ENCODE measurements at regions not wholly inside any gene's neighbourhood (a gene's known extent, or its start where the extent isn't known, plus 50 kb on each side); places are given as distances from the start of the nearest gene placed in this dataset.

DNA sequence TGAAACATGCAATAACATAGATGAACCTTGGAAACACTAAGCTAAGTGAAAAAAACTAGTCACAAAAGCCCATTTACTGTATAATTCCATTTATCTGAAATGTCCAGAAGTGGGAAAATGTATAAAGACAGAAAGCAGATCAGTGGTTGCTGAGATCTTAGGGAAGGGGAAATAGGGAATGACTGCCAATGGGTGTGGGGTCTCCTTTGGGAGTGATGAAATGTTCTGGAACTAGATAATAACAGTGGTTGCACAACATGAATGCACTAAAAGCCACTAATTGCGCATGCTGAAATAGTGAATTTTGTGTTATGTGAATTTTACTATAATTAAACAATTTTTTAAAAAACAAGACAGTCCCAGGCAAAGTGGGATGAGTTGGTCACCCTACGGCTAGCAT lies 472.8 kb downstream of the CCDC171 start:
- DNase-seq: no peak

DNA sequence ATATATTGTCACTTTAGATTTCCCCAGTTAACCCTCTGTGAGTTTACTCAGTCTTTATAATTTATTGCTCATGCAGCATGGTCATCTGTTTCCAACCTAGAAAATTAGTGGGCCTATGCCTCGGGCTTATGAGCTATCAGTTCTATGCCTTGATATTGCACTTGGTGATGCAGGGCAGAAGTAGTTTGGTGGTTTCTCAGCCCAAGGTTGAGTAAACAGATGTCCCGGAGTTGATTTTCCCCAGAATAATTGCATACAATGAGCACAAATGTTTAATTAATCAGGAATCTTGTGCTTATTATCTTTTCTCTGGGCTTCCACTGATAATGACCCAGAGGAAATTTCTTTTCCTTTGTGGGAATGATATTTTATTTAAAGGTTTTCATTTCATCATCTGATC lies 474.0 kb downstream of the CCDC171 start:
- no peak for DNase-seq

DNA sequence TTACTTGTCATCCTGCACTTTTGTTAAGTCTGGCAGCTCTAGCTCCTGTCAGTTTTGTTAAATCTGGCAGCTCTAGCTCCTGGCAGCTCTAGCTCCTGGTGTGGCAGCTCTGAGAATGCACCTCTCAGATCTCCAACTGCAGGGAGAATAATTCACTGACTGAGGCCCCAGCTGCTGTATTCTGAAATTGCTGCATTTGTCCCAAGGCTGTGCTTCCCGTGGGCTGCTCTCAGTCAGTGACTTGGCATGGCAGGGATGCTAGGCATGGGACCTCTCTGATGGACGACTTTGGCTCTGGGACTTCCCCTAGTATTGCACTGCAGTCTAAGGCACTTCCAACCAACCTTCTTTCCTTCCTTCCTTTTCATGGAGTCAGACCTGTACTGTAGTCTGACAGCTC lies 475.7 kb downstream of the CCDC171 start:
- no peak for DNase-seq

DNA sequence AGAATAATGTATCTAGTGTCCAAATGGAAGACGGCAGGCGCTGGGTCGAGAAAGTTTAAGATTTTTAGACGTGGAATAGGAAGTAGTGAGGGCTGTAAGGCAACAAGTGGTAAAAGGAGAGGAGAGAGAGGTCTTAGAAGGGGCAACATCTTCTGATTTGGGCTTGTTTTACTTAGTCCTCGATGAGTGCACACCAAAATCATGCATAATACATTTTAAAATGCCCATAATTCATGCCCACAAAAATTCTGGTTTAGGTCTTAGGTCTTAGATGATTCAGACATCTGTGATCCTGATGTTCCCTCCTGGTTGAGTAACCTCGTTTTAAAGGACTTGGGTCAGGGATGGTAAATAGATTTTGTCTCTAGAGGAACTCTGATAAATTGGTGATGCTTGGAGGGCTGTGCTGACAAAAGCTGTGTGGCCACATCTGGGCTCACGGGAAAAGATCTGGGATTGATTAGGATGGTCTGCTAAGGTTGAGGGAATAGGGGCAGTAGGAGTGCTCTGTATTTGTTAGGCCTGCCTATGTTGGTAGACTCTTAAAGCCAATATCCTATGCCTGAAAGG lies 476.3 kb downstream of the CCDC171 start:
- no peak for DNase-seq

DNA sequence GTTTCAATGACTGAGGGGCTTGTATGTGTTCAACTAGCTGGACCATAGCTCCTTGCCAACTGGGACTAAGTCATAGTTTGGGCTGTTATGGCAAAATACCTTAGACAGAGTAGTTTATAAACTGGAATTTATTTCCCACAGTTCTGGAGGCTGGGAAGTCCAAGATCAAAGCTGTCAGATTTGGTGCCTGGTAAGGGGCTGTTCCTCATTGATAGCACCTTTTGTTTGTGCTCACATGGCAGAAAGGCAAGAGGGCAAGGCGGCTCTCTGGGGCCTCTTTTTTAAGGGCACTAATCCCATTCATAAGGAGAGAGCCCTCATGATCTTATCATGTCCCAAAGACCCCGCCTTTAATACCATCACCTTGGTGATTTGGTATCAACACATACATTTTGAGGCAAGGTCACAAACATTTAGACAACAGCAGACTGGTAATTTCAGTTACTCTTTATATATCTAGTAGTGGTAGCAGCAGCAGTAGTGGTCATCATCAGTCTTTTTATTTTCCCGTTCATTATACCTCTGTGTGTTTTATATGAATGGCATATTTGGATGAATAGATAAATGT lies 477.0 kb downstream of the CCDC171 start:
- no peak for DNase-seq

DNA sequence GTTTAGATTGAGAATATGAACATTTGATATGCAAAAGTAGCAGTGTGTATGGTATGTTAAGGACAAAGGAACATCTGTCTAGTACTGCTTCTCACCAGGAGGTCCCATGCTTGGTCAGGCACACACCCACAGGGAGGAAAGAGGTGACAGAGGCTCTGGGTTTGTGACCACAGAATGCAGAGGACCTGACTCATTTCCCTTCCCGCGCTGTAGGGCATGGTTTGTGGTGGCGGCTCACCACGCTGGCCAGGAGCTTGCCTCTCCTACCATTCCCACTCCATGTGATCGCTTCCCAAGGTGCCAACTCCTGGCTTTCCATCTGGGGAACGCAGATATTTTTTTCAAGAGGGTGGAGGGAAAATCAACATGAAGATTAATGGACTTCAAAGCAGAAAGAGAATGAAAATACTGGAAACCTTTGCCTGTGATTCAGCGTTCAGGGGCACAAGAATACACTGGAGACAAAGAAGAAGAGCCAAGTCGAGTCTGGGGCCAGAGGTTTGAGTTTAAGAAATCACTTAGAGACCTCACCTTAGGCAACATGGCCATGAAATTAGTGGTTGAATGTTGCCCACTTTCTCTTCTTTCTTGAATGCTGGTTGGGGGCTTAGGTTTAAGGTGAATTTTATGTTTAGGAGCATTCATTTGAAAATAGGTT lies 477.8 kb downstream of the CCDC171 start:
- no peak for DNase-seq

DNA sequence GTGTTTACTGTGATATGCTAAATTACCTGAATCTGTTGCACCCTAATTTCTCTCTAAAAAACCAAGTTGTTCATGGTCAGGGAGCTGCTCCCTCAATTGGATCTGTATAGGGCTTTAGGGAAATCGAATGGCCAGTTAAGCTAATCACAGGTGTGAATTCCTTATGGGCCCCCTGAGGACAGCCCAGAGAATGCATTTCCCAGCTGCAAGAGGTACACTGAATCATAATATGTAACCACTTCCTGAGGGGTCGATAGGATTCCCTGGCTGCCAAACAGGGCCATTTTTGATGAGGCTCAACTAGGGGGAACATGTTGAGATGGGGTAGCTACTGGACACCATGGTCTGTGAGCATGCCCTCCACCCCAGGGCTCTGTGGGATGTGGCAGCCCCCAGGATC lies 478.6 kb downstream of the CCDC171 start:
- DNase-seq: no peak

DNA sequence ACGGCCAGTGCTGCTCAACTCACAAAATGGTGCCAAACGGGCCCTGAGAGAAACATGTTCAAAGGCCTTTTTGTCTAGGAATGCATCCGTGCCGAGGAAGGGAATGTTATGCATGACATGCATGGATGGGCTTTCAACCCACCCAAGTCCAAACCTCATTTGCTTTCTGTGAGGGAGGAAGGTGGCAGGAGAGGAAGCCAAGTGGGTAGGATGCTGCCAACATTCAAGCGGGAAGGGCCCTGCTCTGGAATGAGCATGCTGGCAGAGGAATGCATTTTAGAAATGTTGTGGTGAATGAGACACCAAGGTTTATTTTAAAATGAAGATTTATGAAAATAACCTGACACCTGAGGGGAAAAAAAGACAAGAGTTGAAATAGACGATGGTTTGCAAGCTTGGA lies 479.1 kb downstream of the CCDC171 start:
- no peak for DNase-seq

DNA sequence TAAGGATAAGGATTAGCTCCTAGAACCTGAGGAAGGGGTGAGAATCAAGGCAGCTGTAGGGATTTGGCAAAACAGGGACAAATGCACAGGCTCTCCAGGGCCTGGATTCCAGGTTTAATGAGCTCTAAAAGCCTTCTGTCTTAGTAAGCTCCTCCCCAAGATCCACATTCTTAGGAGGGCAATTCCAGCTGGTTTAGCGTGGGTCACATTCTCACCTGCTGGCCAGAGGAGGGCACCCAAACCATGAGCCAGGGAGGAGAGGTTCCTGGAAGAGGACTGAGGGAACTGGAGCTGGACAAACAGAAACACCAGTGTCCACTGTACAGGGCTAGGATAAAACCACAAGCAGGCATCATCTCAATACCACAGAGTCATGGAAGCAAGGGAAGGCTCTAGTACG lies 480.0 kb downstream of the CCDC171 start:
- no peak for DNase-seq

DNA sequence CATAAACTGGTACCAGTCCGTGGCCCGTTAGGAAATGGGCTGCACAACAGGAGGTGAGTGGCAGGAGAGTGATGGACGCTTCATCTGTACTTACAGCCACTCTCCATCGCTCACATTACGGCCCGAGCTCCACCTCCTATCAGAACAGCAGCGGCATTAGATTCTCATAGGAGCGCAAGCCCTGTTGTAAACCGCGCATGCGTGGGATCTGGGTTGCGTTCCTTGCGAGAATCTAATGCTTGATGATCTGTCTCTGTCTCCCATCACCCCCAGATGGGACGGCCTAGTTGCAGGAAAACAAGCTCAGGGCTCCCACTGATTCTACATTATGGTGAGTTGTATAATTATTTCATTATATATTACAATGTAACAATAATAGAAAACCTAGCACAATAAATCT lies 480.4 kb downstream of the CCDC171 start:
- no peak for DNase-seq

DNA sequence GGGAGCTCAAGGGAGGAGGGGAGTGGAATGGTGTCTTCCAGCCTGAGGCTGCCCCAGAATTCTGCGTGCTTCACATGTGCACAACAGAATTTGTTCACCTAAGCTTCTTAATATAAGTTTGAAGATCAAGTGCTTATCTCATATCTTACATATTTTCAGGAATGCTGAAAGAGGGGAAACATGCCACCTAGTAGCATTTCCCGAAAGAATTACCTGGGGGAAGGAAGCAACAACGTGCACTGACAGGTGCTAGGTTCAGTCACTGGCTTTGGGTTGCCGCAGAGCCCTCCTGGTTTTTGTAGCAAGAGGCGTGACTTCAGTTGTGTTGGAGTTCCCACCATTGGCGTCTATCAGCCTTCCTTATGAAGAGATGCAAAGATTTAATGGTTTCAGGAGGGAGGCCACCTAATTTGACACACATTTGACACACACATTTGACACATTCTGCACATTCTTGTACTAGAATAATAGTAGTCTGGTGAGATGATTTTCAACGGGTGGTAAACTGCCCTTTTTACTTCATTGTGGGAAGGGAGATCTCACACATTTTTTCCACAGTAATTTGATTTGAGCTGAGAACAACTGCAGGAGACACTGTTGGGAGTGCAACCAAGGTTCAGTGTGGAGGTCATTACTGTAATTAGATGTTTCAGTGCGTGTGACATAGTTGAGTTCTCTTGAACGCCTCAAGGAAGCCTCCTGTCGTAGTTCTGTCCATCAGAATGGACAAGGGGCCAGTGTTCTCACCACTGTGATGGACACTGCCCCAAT lies 481.3 kb downstream of the CCDC171 start:
- no peak for DNase-seq

DNA sequence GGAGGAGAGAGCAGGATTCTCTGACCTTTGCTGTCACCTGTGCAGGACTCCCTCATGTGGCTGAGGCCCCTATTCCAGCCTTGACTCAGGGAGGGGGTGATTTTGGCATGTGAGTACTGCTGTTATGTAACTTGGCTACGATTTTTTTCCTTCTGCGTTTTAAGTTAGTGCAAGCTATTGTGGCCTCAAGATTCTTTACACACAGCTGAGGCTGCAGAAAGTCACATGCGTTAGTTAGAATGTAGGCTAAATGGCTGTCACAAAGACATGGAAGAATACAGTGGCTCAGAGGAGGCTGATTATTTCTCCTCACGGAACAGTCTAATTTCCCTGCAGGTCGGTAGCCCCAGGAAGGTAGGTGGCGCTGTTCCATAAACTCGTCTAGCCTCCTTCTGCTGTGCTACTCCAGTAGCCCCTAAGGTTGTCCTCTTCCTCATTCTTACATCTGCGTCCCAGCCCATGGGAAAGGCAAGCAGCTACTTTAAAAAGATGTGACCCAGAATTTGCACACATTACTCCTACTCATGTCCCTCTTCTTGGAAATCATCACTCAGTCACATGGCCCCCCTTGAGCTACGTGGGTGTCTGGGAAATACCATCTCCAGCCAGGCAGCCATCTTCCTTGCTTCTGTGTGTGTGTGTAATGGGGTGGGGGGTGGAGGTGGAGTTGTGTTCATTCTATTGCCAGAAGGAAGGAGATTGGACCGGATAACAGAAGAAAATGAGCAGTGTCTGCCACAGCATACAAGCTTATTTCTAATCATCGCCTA lies 486.6 kb downstream of the CCDC171 start:
- no peak for DNase-seq

DNA sequence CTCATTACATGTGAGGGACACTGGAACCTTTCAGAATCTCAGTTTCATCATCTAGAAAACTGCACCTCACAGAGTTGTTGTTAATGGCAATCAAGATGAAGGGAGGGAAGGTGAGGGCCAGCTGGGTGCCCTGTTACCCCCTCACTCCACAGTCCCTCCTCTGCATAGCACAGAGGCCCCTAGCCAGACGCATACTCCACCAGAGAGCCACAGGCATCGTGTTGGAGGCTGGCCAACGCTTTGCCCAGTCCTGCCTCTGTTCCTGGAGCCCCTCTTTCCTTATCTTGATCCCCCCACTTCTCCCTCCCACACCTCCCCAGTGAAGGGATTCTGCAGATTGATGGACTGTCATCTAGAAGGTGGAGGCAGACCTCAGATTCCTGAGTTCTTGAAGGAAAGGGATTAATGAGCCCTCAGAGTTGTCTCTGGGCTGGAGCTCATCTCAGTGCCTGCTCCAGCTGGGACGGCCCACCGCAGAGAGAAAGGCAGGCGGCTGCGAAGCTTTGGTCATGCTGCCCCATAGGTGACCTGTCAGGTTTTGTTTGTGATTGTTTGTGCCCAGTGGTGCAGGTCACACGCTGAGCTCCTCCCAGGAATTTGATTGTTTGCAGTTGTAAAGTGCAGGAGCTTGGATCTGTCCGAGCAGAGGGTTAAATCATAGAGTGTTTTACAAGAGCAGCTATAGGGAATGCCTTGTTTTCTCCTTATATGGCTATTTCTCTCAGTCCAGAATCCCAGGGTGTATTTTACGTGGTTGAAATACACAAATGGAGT lies 487.3 kb downstream of the CCDC171 start:
- no peak for DNase-seq

DNA sequence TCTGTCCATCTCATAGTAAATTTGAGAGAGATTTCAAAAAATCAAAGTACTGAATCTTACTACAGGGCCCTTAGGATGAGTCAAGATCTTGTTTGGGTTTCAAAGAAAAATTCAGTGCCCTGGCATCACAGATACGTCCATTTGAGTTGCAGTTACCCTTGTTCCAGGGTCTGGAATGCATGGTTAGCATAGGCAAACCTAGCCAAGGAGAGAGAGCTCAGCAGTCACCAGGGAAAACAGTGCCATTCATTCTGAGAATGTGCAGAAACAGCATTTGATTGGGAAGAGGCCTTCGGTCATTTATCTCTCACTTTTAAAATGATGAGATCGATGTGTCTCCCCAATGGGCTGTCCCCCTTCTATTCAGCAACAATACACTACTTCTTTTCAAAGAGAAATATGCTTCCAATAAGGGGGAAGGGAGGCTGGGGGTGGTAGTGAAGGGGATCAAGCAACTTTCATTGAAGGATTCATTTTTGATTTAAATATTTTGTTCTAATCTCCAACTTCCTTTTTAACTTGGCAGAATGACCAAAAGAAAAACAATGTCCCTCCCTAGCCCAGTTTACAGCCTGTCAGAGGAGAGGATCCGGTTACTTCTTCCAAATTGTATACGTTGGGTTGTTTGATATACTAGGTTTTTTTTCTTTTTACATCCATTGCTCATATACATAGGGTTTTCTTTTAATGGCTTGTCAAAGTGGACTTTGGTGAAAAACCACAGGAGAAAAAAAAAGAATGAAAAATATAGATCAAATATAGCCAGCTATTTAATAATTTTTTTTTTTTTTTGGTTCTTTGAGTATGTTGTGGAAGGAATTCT lies 491.1 kb downstream of the CCDC171 start:
- no peak for DNase-seq

DNA sequence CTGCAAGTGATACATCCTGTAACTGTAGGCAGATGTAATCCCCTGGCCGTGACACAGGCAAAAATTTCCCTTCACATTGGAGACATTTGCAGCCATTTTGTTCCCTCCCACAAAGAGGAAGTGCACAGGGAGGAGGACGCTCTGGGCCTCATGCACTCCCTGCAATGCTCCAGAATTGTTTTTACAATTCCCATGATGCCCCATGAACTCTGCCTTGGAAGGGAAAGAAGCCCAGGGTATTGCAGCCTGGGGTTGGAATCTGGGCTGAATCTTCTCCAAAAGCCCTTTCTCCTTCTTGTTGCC lies 491.7 kb downstream of the CCDC171 start:
- no peak for DNase-seq

DNA sequence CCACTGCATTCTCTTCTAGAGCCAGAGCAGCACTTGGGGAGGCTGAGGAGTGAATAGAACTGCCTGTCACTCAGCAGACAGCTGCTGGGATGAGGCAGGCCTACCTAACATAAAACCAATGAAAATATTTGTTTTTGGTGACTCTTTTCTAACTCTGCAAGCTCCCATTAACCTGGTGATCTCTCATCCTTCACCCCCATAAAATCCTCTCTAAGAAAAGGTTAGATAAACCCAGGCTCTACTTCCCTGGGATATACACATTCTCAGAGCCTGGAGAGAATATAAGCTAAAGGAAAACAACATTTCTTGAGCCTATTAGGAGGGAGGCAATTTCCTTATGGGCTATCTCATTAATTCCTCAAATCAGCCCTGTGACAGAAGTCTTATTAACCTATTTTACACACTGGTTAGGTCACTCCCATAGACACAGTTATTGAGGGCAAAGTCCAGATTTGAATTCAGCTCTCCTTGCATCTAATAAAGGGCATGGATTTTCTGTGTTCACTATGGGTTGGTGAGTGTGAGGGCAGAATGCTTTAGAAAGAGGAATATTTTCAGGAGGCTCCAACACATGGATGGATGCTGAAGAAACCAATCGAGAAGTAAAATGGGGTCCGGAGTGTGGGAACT lies 492.9 kb downstream of the CCDC171 start:
- no peak for DNase-seq

DNA sequence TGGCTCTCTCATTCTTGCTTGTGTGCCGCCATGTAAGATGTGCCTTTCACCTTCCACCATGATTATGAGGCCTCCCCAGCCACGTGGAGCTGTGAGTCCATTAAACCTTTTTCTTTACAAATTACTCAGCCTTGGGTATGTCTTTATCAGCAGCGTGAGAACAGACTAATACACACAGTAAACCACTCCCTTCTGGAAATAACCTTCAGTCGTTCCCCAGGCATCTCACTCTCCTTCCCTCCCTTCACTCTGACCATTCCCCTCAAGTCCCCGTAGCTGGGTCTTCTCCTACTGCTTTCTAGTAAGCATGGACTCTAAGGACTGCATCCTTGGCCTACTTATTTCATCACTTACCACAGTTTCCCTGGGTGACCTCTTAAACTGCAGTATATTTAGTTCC lies 493.9 kb downstream of the CCDC171 start:
- DNase-seq: no peak

DNA sequence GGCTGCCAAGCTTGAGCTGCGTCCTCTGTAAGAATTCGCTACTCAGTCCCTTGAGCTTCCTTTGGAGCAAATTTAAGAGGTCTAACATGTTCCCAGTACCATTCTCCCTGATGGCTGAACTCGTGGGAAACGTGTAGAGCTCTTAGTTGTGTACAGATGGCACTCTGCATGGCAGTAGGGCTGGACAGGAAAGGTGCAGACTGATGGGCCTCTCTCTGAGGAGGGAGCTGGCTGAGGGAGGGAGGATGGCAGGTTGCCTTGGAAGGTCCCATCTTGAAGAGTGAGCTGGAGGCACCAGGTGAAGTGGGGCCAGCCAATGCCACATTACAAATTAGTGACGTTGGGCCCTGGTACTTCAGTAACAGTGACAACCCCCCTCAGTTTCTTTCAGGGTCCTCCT lies 495.3 kb downstream of the CCDC171 start:
- no peak for DNase-seq

DNA sequence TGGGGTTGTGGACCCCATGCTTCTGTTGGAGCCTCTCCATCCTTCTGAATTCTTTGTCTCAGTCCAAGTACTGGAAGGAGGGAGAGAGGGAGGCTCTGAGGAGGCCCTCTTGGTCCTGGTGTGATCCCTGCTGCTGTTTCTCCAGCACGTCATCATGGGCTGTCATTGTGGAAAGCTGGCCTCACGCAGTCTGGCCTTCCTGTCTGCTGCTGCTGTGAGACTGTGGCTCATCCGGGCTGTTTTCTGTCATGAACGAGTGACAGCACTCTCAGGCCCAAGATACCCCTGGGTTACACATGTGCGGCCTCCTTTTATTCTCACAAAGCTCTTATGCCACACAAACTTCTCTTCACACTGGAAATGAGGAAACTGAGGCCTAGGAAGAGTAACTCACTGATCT lies 499.3 kb downstream of the CCDC171 start:
- no peak for DNase-seq

DNA sequence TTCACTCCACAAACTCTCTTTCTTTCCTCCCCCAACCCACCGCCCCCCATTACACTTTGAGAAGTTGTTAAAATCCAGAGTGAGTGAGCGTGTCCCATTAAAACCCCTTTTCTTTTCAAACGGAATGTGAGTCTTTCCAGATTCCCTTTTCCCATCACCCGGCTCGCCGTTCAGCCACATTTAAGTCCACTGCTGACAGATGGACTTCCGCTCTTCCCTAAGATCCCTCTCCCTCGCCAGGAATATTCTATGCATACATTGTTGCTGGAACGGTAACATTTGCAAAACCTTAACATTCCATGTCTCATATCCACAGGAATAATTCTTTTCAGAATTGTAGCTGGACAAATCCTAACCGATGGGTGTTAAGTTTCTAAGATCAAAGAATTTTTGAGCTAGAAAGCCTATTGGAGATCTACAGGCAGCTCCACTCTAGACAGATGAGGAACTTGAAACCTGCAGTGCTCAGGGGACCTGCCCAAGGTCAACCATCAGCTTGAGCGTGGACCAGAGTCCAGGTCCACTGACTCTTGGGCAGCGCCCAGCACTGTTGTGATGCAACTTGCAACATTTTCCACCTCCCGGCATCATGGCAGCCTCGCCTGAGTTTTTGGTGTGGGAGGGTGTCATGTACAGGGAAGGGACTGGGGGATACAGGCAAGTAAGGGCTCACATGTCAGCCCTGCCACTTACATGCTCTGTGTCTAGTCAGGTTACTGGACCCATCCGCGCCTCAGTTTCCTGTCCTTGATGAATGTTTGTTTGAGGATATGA lies 500.1 kb downstream of the CCDC171 start:
- no peak for DNase-seq

DNA sequence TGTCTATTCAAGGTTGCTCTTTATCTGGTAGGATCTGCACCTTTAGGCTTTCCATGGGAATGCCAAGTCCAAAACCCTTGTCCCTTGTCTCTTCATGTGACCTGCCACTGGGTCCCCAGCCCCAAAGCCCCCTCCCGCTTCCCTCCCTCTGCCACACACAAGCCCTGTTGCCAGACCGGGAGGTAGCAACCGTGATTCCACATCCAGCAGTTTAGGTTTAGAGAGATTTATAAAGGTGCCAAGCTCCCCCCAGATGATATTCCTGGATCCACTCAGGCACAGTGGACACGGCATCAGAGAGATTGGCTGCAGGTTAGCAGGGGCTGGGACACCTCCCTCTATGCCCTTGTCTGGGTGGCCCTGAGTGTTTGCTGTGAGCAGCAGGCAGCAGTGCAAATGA lies 504.7 kb downstream of the CCDC171 start:
- no peak for DNase-seq

Measured in NCI-H510A treated with DMSO at 0.1 percent for 48 hours (cell line).